Keratinocyte (primary cell): ENCODE measurements at regions not wholly inside any gene's neighbourhood (a gene's known extent, or its start where the extent isn't known, plus 50 kb on each side); places are given as distances from the start of the nearest gene placed in this dataset.

Experiments
- DNase-seq: peaks from one replicate; pipeline ENCODE4 v3.0.0-alpha.2; 2011; ENCODE audit warnings: low read depth, missing footprints, low spot score
- FAIRE-seq: peaks from 2 replicates; lab custom pipeline; 2011; peaks lifted over from hg19 to GRCh38; lab: Jason Lieb, UNC
- H2AFZ ChIP-seq: 2 replicates; pipeline ENCODE4 v1.6.0; 2012; ENCODE audit warnings: low read length, control low read depth, inconsistent platforms; ENCODE audit not compliant: control insufficient read depth
- H3K27ac ChIP-seq: 2 replicates; pipeline ENCODE4 v1.5.1; 2011; ENCODE audit warnings: low read length; ENCODE audit not compliant: control insufficient read depth, insufficient read depth
- H3K27me3 ChIP-seq: 3 replicates; pipeline ENCODE4 v1.6.0; 2011; ENCODE audit warnings: low read length; ENCODE audit not compliant: control insufficient read depth, insufficient read depth; ENCODE audit errors: extremely low read depth
- H3K36me3 ChIP-seq, 2 experiments: 2 replicates in 1 of 2; 3 replicates in 1 of 2; pipeline ENCODE4 v1.5.1; 2011; ENCODE audit warnings: low read length in 2 of 2, mild to moderate bottlenecking in 1 of 2; ENCODE audit not compliant: control insufficient read depth in 2 of 2, insufficient read depth in 2 of 2; ENCODE audit errors: extremely low read depth in 1 of 2
- H3K4me1 ChIP-seq: 3 replicates; pipeline ENCODE4 v1.5.1; 2011; ENCODE audit warnings: low read length; ENCODE audit not compliant: control insufficient read depth, insufficient read depth; ENCODE audit errors: extremely low read depth
- H3K4me2 ChIP-seq: 3 replicates; pipeline ENCODE4 v1.6.0; 2011; ENCODE audit warnings: low read depth, low read length; ENCODE audit not compliant: control insufficient read depth, insufficient read depth; ENCODE audit errors: extremely low read depth
- H3K4me3 ChIP-seq, 3 experiments: fragments of 200-600 bp in 1 of 3; sonication (generic) in 1 of 3; 2 replicates in 2 of 3; 3 replicates in 1 of 3; pipeline ENCODE4 v1.5.1; 2011 to 2016; ENCODE audit warnings: low read length in 3 of 3, mild to moderate bottlenecking in 3 of 3, control low read depth in 2 of 3, inconsistent platforms in 1 of 3, low read depth in 1 of 3, mixed read lengths in 1 of 3, mixed run types in 1 of 3, moderate library complexity in 1 of 3; ENCODE audit not compliant: control insufficient read depth in 2 of 3, insufficient read depth in 2 of 3; ENCODE audit errors: extremely low read depth in 1 of 3
- H3K79me2 ChIP-seq: 2 replicates; pipeline ENCODE4 v1.6.0; 2012; ENCODE audit warnings: low read length; ENCODE audit not compliant: control insufficient read depth, insufficient read depth
- H3K9ac ChIP-seq: 3 replicates; pipeline ENCODE4 v1.6.0; 2011; ENCODE audit warnings: low read length; ENCODE audit not compliant: control insufficient read depth, insufficient read depth; ENCODE audit errors: extremely low read depth
- H3K9me1 ChIP-seq: 3 replicates; pipeline ENCODE4 v1.6.0; 2011; ENCODE audit warnings: low read length; ENCODE audit not compliant: control insufficient read depth, insufficient read depth; ENCODE audit errors: extremely low read depth
- H3K9me3 ChIP-seq: 2 replicates; pipeline ENCODE4 v1.5.1; 2012; ENCODE audit warnings: low read depth, low read length; ENCODE audit not compliant: control insufficient read depth
- H4K20me1 ChIP-seq: 3 replicates; pipeline ENCODE4 v1.6.0; 2011; ENCODE audit warnings: low read length; ENCODE audit not compliant: control insufficient read depth, insufficient read depth; ENCODE audit errors: extremely low read depth
- EZH2 ChIP-seq: IDR thresholded peaks from one replicate; pipeline ENCODE4 v1.6.1; 2012; ENCODE audit warnings: inconsistent platforms, mild to moderate bottlenecking, low read length, moderate library complexity
- dilution Hi-C: fragments of 300-500 bp; cut with MboI; formaldehyde crosslinking; loops from one replicate; pipeline ENCODE4 v1.7.0; 2020; ENCODE audit warnings: low sequenced_read_pairs; ENCODE audit not compliant: extremely low pct_ligation_motif_present
- TF ChIP-seq, protein P1 (sequence below), 3 experiments: IDR thresholded peaks in 1 of 3; conservative IDR thresholded peaks in 1 of 3; optimal IDR thresholded peaks in 1 of 3; 2 replicates in 2 of 3; 3 replicates in 1 of 3; pipeline versions ENCODE3 to v1.5.1; 2011; ENCODE audit warnings: low read length in 3 of 3, mild to moderate bottlenecking in 3 of 3, moderate library complexity in 2 of 3, control low read depth in 1 of 3, inconsistent platforms in 1 of 3; ENCODE audit not compliant: insufficient read depth in 2 of 3; ENCODE audit errors: extremely low read depth in 1 of 3

- Histone ChIP-seq H3K9me3 (peaks cover 8% of the 10 kb centered on the region), H3K4me2 (no peak overlapping the region), H2AFZ (no peak overlapping the region), H3K27me3 (no peaks in the 10 kb centered on the region), H4K20me1 (no peaks in the 10 kb centered on the region), H3K27ac (no peak overlapping the region), H3K36me3 (no peaks in the 10 kb centered on the region), H3K4me3 (no peak overlapping the region), H3K9ac (no peak overlapping the region), H3K79me2 (no peaks in the 10 kb centered on the region), H3K9me1 (no peaks in the 10 kb centered on the region), H3K4me1 (no peaks in the 10 kb centered on the region)
- dilution Hi-C loops: no loop called here
- DNase-seq: no peak
- TF ChIP-seq, protein P1, sequence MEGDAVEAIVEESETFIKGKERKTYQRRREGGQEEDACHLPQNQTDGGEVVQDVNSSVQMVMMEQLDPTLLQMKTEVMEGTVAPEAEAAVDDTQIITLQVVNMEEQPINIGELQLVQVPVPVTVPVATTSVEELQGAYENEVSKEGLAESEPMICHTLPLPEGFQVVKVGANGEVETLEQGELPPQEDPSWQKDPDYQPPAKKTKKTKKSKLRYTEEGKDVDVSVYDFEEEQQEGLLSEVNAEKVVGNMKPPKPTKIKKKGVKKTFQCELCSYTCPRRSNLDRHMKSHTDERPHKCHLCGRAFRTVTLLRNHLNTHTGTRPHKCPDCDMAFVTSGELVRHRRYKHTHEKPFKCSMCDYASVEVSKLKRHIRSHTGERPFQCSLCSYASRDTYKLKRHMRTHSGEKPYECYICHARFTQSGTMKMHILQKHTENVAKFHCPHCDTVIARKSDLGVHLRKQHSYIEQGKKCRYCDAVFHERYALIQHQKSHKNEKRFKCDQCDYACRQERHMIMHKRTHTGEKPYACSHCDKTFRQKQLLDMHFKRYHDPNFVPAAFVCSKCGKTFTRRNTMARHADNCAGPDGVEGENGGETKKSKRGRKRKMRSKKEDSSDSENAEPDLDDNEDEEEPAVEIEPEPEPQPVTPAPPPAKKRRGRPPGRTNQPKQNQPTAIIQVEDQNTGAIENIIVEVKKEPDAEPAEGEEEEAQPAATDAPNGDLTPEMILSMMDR (optimal IDR thresholded peaks at IDR 0.05 in 1 of 3, IDR thresholded peaks at IDR 0.05 in 1 of 3, conservative IDR thresholded peaks at IDR 0.05 in 1 of 3; ENCODE audit: extremely low read depth in 1 of 3, insufficient read depth in 2 of 3, low read length in 3 of 3): no peak
- TF ChIP-seq EZH2: no peak
- FAIRE-seq: no peak
Measured at GRCh38 chr10:131555406-131555805, 243.9 kb upstream of the TCERG1L start.

DNA sequence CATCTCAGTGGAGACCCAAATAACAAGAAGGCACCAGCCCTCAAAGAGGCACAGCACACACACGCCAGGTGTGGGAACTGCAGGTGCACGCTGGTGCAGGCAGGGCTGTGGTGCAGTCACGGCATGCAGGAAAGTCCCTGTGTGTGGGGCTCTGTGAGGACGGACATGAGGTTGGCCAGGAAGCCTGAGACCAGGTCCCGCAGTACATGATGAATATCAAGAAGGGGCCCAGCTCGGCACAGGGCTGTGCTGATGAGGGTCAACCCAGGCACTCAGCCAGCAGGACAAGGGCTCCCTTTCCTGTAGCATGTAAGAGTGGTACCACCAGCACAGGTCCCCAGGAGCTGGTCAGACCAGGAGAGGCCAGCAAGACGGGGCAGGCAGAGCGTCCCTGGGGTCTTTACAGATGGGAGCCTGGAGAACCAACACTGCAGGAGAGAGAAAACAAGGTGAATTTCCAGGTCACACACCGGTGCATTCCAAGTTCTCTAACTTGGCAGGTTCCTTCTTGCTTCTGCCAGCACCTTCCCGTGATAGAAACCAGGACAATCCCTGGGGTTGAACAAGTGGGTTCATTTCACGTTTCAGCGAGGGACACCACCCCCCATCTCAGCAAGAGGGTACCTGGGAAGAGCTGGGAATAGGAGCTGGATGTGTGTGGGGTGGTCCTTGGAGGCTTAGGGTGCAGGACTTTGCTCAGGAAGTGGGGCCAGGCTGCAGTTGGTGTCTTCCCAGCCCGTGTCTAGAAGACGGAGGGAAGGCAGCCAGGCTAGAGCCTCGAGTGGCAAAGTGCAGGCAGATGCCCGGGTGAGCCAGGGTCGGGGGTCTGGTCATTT lies 244.8 kb upstream of the TCERG1L start:
- dilution Hi-C loops: no loop called here
- FAIRE-seq (no peak), DNase-seq (no peak)
- Histone ChIP-seq H2AFZ (no peak overlapping the region), H3K9me3 (peaks cover 8% of the 10 kb centered on the region), H3K4me2 (no peak overlapping the region), H3K9ac (no peak overlapping the region), H4K20me1 (no peaks in the 10 kb centered on the region), H3K27me3 (no peaks in the 10 kb centered on the region), H3K4me3 (no peak overlapping the region), H3K9me1 (no peaks in the 10 kb centered on the region), H3K79me2 (no peaks in the 10 kb centered on the region), H3K4me1 (no peaks in the 10 kb centered on the region), H3K27ac (no peak overlapping the region), H3K36me3 (no peaks in the 10 kb centered on the region)
- TF ChIP-seq, protein P1 (optimal IDR thresholded peaks at IDR 0.05 in 1 of 3, IDR thresholded peaks at IDR 0.05 in 1 of 3, conservative IDR thresholded peaks at IDR 0.05 in 1 of 3; ENCODE audit: extremely low read depth in 1 of 3, insufficient read depth in 2 of 3, low read length in 3 of 3): no peak
- TF ChIP-seq EZH2: no peak
